ENCODE measurements at regions not wholly inside any gene's neighbourhood (a gene's known extent, or its start where the extent isn't known, plus 50 kb on each side); places are given as distances from the start of the nearest gene placed in this dataset.

- TF ChIP-seq CTCF (IDR thresholded peaks at IDR 0.05 in 2 of 3, conservative IDR thresholded peaks at IDR 0.05 in 1 of 3; ENCODE audit: borderline replicate concordance in 1 of 3, insufficient read depth in 1 of 3, low read depth in 2 of 3, low read length in 2 of 3): no peak
- TF ChIP-seq CEBPB (IDR thresholded peaks at IDR 0.05; ENCODE audit: low read depth): no peak
- TF ChIP-seq POLR2A (IDR thresholded peaks at IDR 0.05; ENCODE audit: borderline replicate concordance, extremely low read depth, insufficient read depth, insufficient read length): no peak
- no peak for TF ChIP-seq RAD21 (IDR thresholded peaks at IDR 0.05; ENCODE audit: low read depth)
- no peak for TF ChIP-seq EZH2phosphoT487 (IDR thresholded peaks at IDR 0.05; ENCODE audit: borderline replicate concordance)
- TF ChIP-seq EZH2 (IDR thresholded peaks at IDR 0.05): no peak
- no peak for TF ChIP-seq TCF7L2 (IDR thresholded peaks at IDR 0.05; ENCODE audit: borderline replicate concordance, extremely low read depth, insufficient read depth, insufficient read length)
- TF ChIP-seq SIN3A (IDR thresholded peaks at IDR 0.05; ENCODE audit: low read depth): no peak
- TF ChIP-seq MAX (IDR thresholded peaks at IDR 0.05): no peak
- no peak for TF ChIP-seq ELF1 (IDR thresholded peaks at IDR 0.05; ENCODE audit: borderline replicate concordance, low read depth)
- TF ChIP-seq REST (IDR thresholded peaks at IDR 0.05; ENCODE audit: low read depth): no peak
Observed at GRCh38 chr3:163672954-163673353, 1405.3 kb downstream of the SI start.

Measured in HCT116 (cell line).